Neuronal stem cell (in vitro differentiated cells): ENCODE measurements at regions not wholly inside any gene's neighbourhood (a gene's known extent, or its start where the extent isn't known, plus 50 kb on each side); places are given as distances from the start of the nearest gene placed in this dataset.

Experiments
- DNase-seq: peaks from one replicate; pipeline ENCODE4 v3.0.0-alpha.2; 2013; ENCODE audit warnings: low spot score
- H2AFZ ChIP-seq: one replicate; pipeline ENCODE4 v1.6.1; 2013; ENCODE audit warnings: mild to moderate bottlenecking, low read length, inconsistent platforms
- H2AK5ac ChIP-seq: 2 replicates; pipeline ENCODE4 v1.6.1; 2013; ENCODE audit warnings: low read depth, mild to moderate bottlenecking, inconsistent platforms, low read length, moderate library complexity, mixed read lengths
- H2BK120ac ChIP-seq: 2 replicates; pipeline ENCODE4 v1.6.1; 2013; ENCODE audit warnings: low read depth, mild to moderate bottlenecking, inconsistent platforms, low read length, moderate library complexity, mixed read lengths
- H2BK12ac ChIP-seq: one replicate; pipeline ENCODE4 v1.6.1; 2013; ENCODE audit warnings: low read length, inconsistent platforms
- H2BK15ac ChIP-seq: 2 replicates; pipeline ENCODE4 v1.6.1; 2013; ENCODE audit warnings: mild to moderate bottlenecking, low read length, inconsistent platforms, mixed read lengths
- H2BK5ac ChIP-seq: one replicate; pipeline ENCODE4 v1.6.1; 2013; ENCODE audit warnings: inconsistent platforms, mild to moderate bottlenecking, low read length, moderate library complexity
- H3K14ac ChIP-seq: one replicate; pipeline ENCODE4 v1.6.1; 2013; ENCODE audit warnings: low read length, inconsistent platforms
- H3K18ac ChIP-seq: 2 replicates; pipeline ENCODE4 v1.6.1; 2013; ENCODE audit warnings: low read length, inconsistent platforms
- H3K23ac ChIP-seq: 2 replicates; pipeline ENCODE4 v1.6.1; 2013; ENCODE audit warnings: low read depth, mild to moderate bottlenecking, mixed read lengths, low read length, inconsistent platforms; ENCODE audit not compliant: poor library complexity
- H3K27ac ChIP-seq: replicated peaks from 3 replicates; pipeline ENCODE4 v1.5.1; 2013; ENCODE audit warnings: low read length, inconsistent platforms
- H3K27me3 ChIP-seq, 3 experiments: 2 replicates each; pipeline ENCODE4 v1.6.1; 2013; ENCODE audit warnings: low read length in 3 of 3, mild to moderate bottlenecking in 2 of 3, inconsistent platforms in 1 of 3, low read depth in 1 of 3, mixed read lengths in 1 of 3, moderate library complexity in 1 of 3; ENCODE audit not compliant: control insufficient read depth in 3 of 3, insufficient read depth in 3 of 3
- H3K36me3 ChIP-seq, 2 donors: replicated peaks in 1 of 2; 2 replicates each; pipeline ENCODE4 v1.6.1; 2013; ENCODE audit warnings: low read length in 2 of 2; ENCODE audit not compliant: control insufficient read depth in 2 of 2, insufficient read depth in 2 of 2
- H3K4ac ChIP-seq: 2 replicates; pipeline ENCODE4 v1.6.1; 2013; ENCODE audit warnings: inconsistent platforms, mild to moderate bottlenecking, low read length, moderate library complexity
- H3K4me1 ChIP-seq, 2 donors: 1 replicate in 1 of 2; 2 replicates in 1 of 2; pipeline ENCODE4 v1.6.1; 2013; ENCODE audit warnings: low read length in 2 of 2, low read depth in 1 of 2; ENCODE audit not compliant: control insufficient read depth in 2 of 2, insufficient read depth in 1 of 2
- H3K4me2 ChIP-seq: one replicate; pipeline ENCODE4 v1.6.1; 2013; ENCODE audit warnings: mild to moderate bottlenecking, low read length, inconsistent platforms; ENCODE audit not compliant: insufficient read depth, poor library complexity, severe bottlenecking
- H3K4me3 ChIP-seq, 2 donors: 2 replicates each; pipeline ENCODE4 v1.5.1; 2013; ENCODE audit warnings: low read length in 2 of 2, mild to moderate bottlenecking in 2 of 2, inconsistent platforms in 1 of 2, moderate library complexity in 1 of 2
- H3K79me1 ChIP-seq: one replicate; pipeline ENCODE4 v1.6.1; 2013; ENCODE audit warnings: low read depth, mild to moderate bottlenecking, inconsistent platforms, low read length, moderate library complexity
- H3K9ac ChIP-seq: one replicate; pipeline ENCODE4 v1.6.1; 2013; ENCODE audit warnings: mild to moderate bottlenecking, low read depth, low read length, inconsistent platforms; ENCODE audit not compliant: poor library complexity
- H3K9me3 ChIP-seq, 2 donors: replicated peaks in 1 of 2; 2 replicates each; pipeline versions ENCODE3 to v1.6.1; 2013; ENCODE audit warnings: low read length in 2 of 2, mild to moderate bottlenecking in 2 of 2, inconsistent platforms in 1 of 2, low read depth in 1 of 2, mixed read lengths in 1 of 2, moderate library complexity in 1 of 2; ENCODE audit not compliant: control insufficient read depth in 2 of 2, insufficient read depth in 1 of 2
- H4K8ac ChIP-seq: one replicate; pipeline ENCODE4 v1.6.1; 2013; ENCODE audit warnings: low read depth, mild to moderate bottlenecking, inconsistent platforms, low read length, moderate library complexity
- H4K91ac ChIP-seq: one replicate; pipeline ENCODE4 v1.6.1; 2013; ENCODE audit warnings: low read length, low read depth, mild to moderate bottlenecking, inconsistent platforms; ENCODE audit not compliant: poor library complexity
- WGBS, 2 donors: extraction: QIAGEN DNeasy Blood & Tissue Kit; methylation state at CpG; one replicate each; pipeline ENCODE4 v1.1.7; 2013; ENCODE audit warnings: missing lambda C conversion rate in 2 of 2, mixed read lengths in 1 of 2; ENCODE audit not compliant: insufficient read length in 2 of 2, insufficient replicate concordance in 1 of 2; ENCODE audit errors: extremely low coverage in 2 of 2; 5-methylcytosine and 5-hydroxymethylcytosine counted together

GRCh38 chrX:95903975-95904374 is 780.7 kb upstream of the DIAPH2 start:
- no peak overlapping the region for H2BK5ac ChIP-seq
- no peaks in the 10 kb centered on the region for H3K36me3 ChIP-seq
- H2AK5ac ChIP-seq: no peak overlapping the region
- WGBS, 2 donors: no CpG with 5 or more reads among the region's 3 CpGs
- no peaks in the 10 kb centered on the region for H3K27me3 ChIP-seq
- no peak overlapping the region for H2BK15ac ChIP-seq
- H3K27ac ChIP-seq: no peak overlapping the region
- H2BK12ac ChIP-seq: no peak overlapping the region
- no peak for DNase-seq
- no peak overlapping the region for H3K4me2 ChIP-seq
- no peak overlapping the region for H3K23ac ChIP-seq
- no peaks in the 10 kb centered on the region for H3K79me1 ChIP-seq
- H3K4ac ChIP-seq: no peak overlapping the region
- H3K4me3 ChIP-seq: no peak overlapping the region
- H3K14ac ChIP-seq: no peak overlapping the region
- H4K8ac ChIP-seq: no peak overlapping the region
- H2BK120ac ChIP-seq: no peak overlapping the region
- H3K9me3 ChIP-seq: no peaks in the 10 kb centered on the region
- no peaks in the 10 kb centered on the region for H3K4me1 ChIP-seq
- no peak overlapping the region for H4K91ac ChIP-seq
- no peak overlapping the region for H3K9ac ChIP-seq
- no peak overlapping the region for H3K18ac ChIP-seq
- no peak overlapping the region for H2AFZ ChIP-seq

GRCh38 chrX:95907081-95907480 is 777.6 kb upstream of the DIAPH2 start:
- H3K9me3 ChIP-seq: no peaks in the 10 kb centered on the region
- H3K4me2 ChIP-seq: no peak overlapping the region
- WGBS, 2 donors: no CpG with 5 or more reads among the region's 1 CpG
- no peak overlapping the region for H3K9ac ChIP-seq
- no peaks in the 10 kb centered on the region for H3K27me3 ChIP-seq
- DNase-seq: no peak
- no peak overlapping the region for H3K18ac ChIP-seq
- H2AK5ac ChIP-seq: no peak overlapping the region
- H3K36me3 ChIP-seq: no peaks in the 10 kb centered on the region
- no peak overlapping the region for H4K91ac ChIP-seq
- H2AFZ ChIP-seq: no peak overlapping the region
- no peak overlapping the region for H2BK15ac ChIP-seq
- no peak overlapping the region for H3K4ac ChIP-seq
- no peak overlapping the region for H3K27ac ChIP-seq
- H3K14ac ChIP-seq: no peak overlapping the region
- no peak overlapping the region for H3K4me3 ChIP-seq
- H3K4me1 ChIP-seq: no peaks in the 10 kb centered on the region
- H2BK120ac ChIP-seq: no peak overlapping the region
- H3K79me1 ChIP-seq: no peaks in the 10 kb centered on the region
- no peak overlapping the region for H2BK12ac ChIP-seq
- H2BK5ac ChIP-seq: no peak overlapping the region
- no peak overlapping the region for H3K23ac ChIP-seq
- no peak overlapping the region for H4K8ac ChIP-seq

- Histone ChIP-seq H3K9ac (no peak overlapping the region), H3K18ac (no peak overlapping the region), H3K27me3 (no peaks in the 10 kb centered on the region), H3K4me1 (no peaks in the 10 kb centered on the region), H2AK5ac (no peak overlapping the region), H2BK15ac (no peak overlapping the region), H2BK12ac (no peak overlapping the region), H3K23ac (no peak overlapping the region), H3K36me3 (no peaks in the 10 kb centered on the region), H3K27ac (no peak overlapping the region), H3K4me2 (no peak overlapping the region), H4K91ac (no peak overlapping the region), H3K14ac (no peak overlapping the region), H3K9me3 (no peaks in the 10 kb centered on the region), H2BK120ac (no peak overlapping the region), H3K4me3 (no peak overlapping the region), H4K8ac (no peak overlapping the region), H2AFZ (no peak overlapping the region), H2BK5ac (no peak overlapping the region), H3K4ac (no peak overlapping the region), H3K79me1 (no peaks in the 10 kb centered on the region)
- DNase-seq: no peak
- no CpG with 5 or more reads among the region's 1 CpG for WGBS, 2 donors
These were observed 773.6 kb upstream of the DIAPH2 start for GRCh38 chrX:95911062-95911461.

GRCh38 chrX:95919605-95920004 is 765.0 kb upstream of the DIAPH2 start:
- Histone ChIP-seq H2AK5ac (no peak overlapping the region), H3K9me3 (no peaks in the 10 kb centered on the region), H3K79me1 (no peaks in the 10 kb centered on the region), H2BK12ac (no peak overlapping the region), H3K27ac (no peak overlapping the region), H2BK15ac (no peak overlapping the region), H2AFZ (no peak overlapping the region), H4K8ac (no peak overlapping the region), H3K4me3 (no peak overlapping the region), H3K4ac (no peak overlapping the region), H3K36me3 (no peaks in the 10 kb centered on the region), H2BK120ac (no peak overlapping the region), H4K91ac (no peak overlapping the region), H3K9ac (no peak overlapping the region), H3K27me3 (no peaks in the 10 kb centered on the region), H3K14ac (no peak overlapping the region), H3K18ac (no peak overlapping the region), H3K4me2 (no peak overlapping the region), H3K23ac (no peak overlapping the region), H3K4me1 (no peaks in the 10 kb centered on the region), H2BK5ac (no peak overlapping the region)
- DNase-seq: no peak
- no CpG with 5 or more reads among the region's 1 CpG for WGBS, 2 donors
